GM12892 (cell line): ENCODE measurements at regions not wholly inside any gene's neighbourhood (a gene's known extent, or its start where the extent isn't known, plus 50 kb on each side); places are given as distances from the start of the nearest gene placed in this dataset.
"Not testable (repeated sequence)": the region's sequence is repeated elsewhere in the genome, so short reads cannot be mapped to it uniquely, and the experiment has no call there.

Source experiments
- DNase-seq: peaks from one replicate; pipeline ENCODE4 v3.0.0; 2011; ENCODE audit not compliant: insufficient read length
- FAIRE-seq: peaks from 2 replicates; lab custom pipeline; 2011; peaks lifted over from hg19 to GRCh38; lab: Jason Lieb, UNC
- POLR2A ChIP-seq: IDR thresholded peaks from 2 replicates; pipeline ENCODE4 v1.6.1; 2011; ENCODE audit warnings: low read depth, low read length, control low read depth
- POLR2AphosphoS5 ChIP-seq: IDR thresholded peaks from 2 replicates; pipeline ENCODE4 v1.6.1; 2011; ENCODE audit warnings: low read depth, low read length, control low read depth
- TAF1 ChIP-seq: IDR thresholded peaks from 2 replicates; pipeline ENCODE4 v1.6.1; 2011; ENCODE audit warnings: low read depth, mild to moderate bottlenecking, control low read depth, low read length, borderline replicate concordance

- TF ChIP-seq POLR2A, result no peak
- TF ChIP-seq POLR2AphosphoS5, result no peak
- TF ChIP-seq TAF1, result no peak
- DNase-seq (no peak), FAIRE-seq (no peak)
Measured at GRCh38 chr20:11993886-11994461, 76.3 kb downstream of the BTBD3 start.

GRCh38 chr20:11995805-11996567 lies 78.3 kb downstream of the BTBD3 start:
- TF ChIP-seq POLR2A (no peak), POLR2AphosphoS5 (no peak), TAF1 (no peak)
- DNase-seq, result no peak
- no peak for FAIRE-seq

- DNase-seq, FAIRE-seq: not testable (repeated sequence)
Measured at GRCh38 chr20:12004776-12005175, 87.1 kb downstream of the BTBD3 start.

- DNase-seq (peak; percentile 13), FAIRE-seq (no peak)
- TF ChIP-seq TAF1 (no peak), POLR2AphosphoS5 (no peak), POLR2A (no peak)
Measured at GRCh38 chr20:12012241-12013222, 94.8 kb downstream of the BTBD3 start.

GRCh38 chr20:12014276-12014675 lies 96.6 kb downstream of the BTBD3 start:
- DNase-seq (no peak), FAIRE-seq (no peak)
- no peak for TF ChIP-seq TAF1
- no peak for TF ChIP-seq POLR2AphosphoS5
- no peak for TF ChIP-seq POLR2A

- DNase-seq (no peak), FAIRE-seq (no peak)
- TF ChIP-seq TAF1 (no peak), POLR2A (no peak), POLR2AphosphoS5 (no peak)
Measured at GRCh38 chr20:12014736-12015135, 97.0 kb downstream of the BTBD3 start.

GRCh38 chr20:12016291-12016690 lies 98.6 kb downstream of the BTBD3 start:
- TF ChIP-seq POLR2A (no peak), POLR2AphosphoS5 (no peak), TAF1 (no peak)
- DNase-seq (no peak), FAIRE-seq (no peak)

- no peak for DNase-seq
- FAIRE-seq, result no peak
- TF ChIP-seq POLR2A (no peak), TAF1 (no peak), POLR2AphosphoS5 (no peak)
Measured at GRCh38 chr20:12019715-12020114, 102.0 kb downstream of the BTBD3 start.

GRCh38 chr20:12020846-12021245 lies 103.2 kb downstream of the BTBD3 start:
- DNase-seq (no peak), FAIRE-seq (no peak)
- TF ChIP-seq POLR2A, result no peak
- no peak for TF ChIP-seq TAF1
- no peak for TF ChIP-seq POLR2AphosphoS5

- FAIRE-seq (no peak), DNase-seq (no peak)
- TF ChIP-seq TAF1 (no peak), POLR2A (no peak), POLR2AphosphoS5 (no peak)
Measured at GRCh38 chr20:12022126-12022525, 104.4 kb downstream of the BTBD3 start.

GRCh38 chr20:12023194-12023795 lies 105.6 kb downstream of the BTBD3 start:
- DNase-seq, result no peak
- TF ChIP-seq POLR2AphosphoS5 (no peak), POLR2A (no peak), TAF1 (no peak)
- FAIRE-seq, result no peak

GRCh38 chr20:12028771-12029170 lies 111.1 kb downstream of the BTBD3 start:
- TF ChIP-seq POLR2AphosphoS5 (no peak), TAF1 (no peak), POLR2A (no peak)
- FAIRE-seq (no peak), DNase-seq (no peak)
